Panc1 (cell line): ENCODE measurements at regions not wholly inside any gene's neighbourhood (a gene's known extent, or its start where the extent isn't known, plus 50 kb on each side); places are given as distances from the start of the nearest gene placed in this dataset.
"Not testable (repeated sequence)": the region's sequence is repeated elsewhere in the genome, so short reads cannot be mapped to it uniquely, and the experiment has no call there.

Source experiments
- ATAC-seq: fragments of 200-7000 bp; cut with Tn5 transposase; 2 replicates; pipeline ENCODE4 v1.9.1; 2020; ENCODE audit warnings: mild to moderate bottlenecking, moderate library complexity
- BruUV-seq: library from RNA; stranded (reverse); fragments of 400-500 nt; replicated peaks from 2 replicates; lab custom pipeline; 2021; lab: Mats Ljungman, UMichigan
- CTCF ChIA-PET: fragments of 300-600 bp; sonication (Branson Sonifier 250); formaldehyde crosslinking; loops from one replicate; lab custom pipeline; 2022; ENCODE audit warnings: antibody characterized with exemption; lab: Charles Lee
- POLR2A ChIA-PET: fragments of 300-600 bp; sonication (Branson Sonifier 250); formaldehyde crosslinking; loops from one replicate; lab custom pipeline; 2022; ENCODE audit warnings: antibody characterized with exemption; lab: Charles Lee
- DNase-seq: peaks from one replicate; pipeline ENCODE4 v3.0.0-alpha.2; 2010; ENCODE audit warnings: low read depth, low spot score
- H3K27ac ChIP-seq: 2 replicates; pipeline ENCODE4 v1.5.1; 2011; ENCODE audit warnings: mild to moderate bottlenecking, low read length, inconsistent platforms
- H3K27me3 ChIP-seq: fragments of 200-500 bp; sonication (Bioruptor generic); 2 replicates; pipeline ENCODE4 v1.6.0; 2014; ENCODE audit warnings: low read length, inconsistent platforms; ENCODE audit not compliant: control insufficient read depth, insufficient read depth
- H3K36me3 ChIP-seq: fragments of 200-500 bp; sonication (Bioruptor generic); 2 replicates; pipeline ENCODE4 v1.5.1; 2014; ENCODE audit warnings: inconsistent platforms, mild to moderate bottlenecking, low read length, moderate library complexity; ENCODE audit not compliant: control insufficient read depth, insufficient read depth
- H3K4me1 ChIP-seq: 2 replicates; pipeline ENCODE4 v1.5.1; 2011; ENCODE audit warnings: inconsistent platforms, mild to moderate bottlenecking, low read length, moderate library complexity; ENCODE audit not compliant: control insufficient read depth, insufficient read depth
- H3K4me3 ChIP-seq, 2 experiments: 2 replicates each; pipeline ENCODE4 v1.5.1; 2011 to 2012; ENCODE audit warnings: low read depth in 2 of 2, low read length in 2 of 2, mild to moderate bottlenecking in 2 of 2, inconsistent platforms in 1 of 2, moderate library complexity in 1 of 2
- H3K9me3 ChIP-seq: fragments of 200-500 bp; sonication (Bioruptor generic); 2 replicates; pipeline ENCODE4 v1.5.1; 2014; ENCODE audit warnings: low read depth, mild to moderate bottlenecking, inconsistent platforms, low read length, moderate library complexity; ENCODE audit not compliant: control insufficient read depth, insufficient read depth
- in situ Hi-C: cut with HindIII; loops from 2 replicates; pipeline ENCODE4 v1.10.0; 2016; ENCODE audit warnings: low sequenced_read_pairs, low pct_unique_long_range_greater_than_20kb
- intact Hi-C: fragments of 100-400 bp; cut with micrococcal nuclease; formaldehyde crosslinking; loops from one replicate; pipeline ENCODE4 v1.10.0; 2022; ENCODE audit not compliant: unreplicated experiment

DNA sequence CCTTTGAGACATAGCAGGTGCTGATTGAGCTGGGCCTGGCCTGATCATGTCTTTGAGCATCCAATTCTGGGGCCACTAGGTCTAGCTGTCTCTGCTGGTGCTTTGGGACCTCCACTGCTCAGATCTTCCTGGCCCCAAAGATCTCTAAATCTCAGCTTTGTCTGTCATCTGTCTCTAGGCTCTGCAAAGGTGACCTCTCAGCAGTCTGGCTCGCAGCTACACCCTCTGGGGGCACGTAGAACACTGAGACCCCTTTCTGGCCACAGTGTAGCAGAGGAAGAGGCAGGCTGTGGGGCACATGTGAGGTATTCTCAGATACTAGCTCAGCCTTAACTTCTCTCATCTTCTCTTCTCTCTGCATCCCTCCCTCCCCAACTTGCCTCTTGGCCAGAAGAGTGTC lies 298.1 kb upstream of the PLGLB1 start:
- DNase-seq, BruUV-seq, H3K36me3 ChIP-seq, H3K9me3 ChIP-seq, H3K4me3 ChIP-seq, H3K27me3 ChIP-seq, CTCF ChIA-PET, ATAC-seq, H3K27ac ChIP-seq, intact Hi-C loops, in situ Hi-C loops, H3K4me1 ChIP-seq, POLR2A ChIA-PET: not testable (repeated sequence)

- in situ Hi-C loops, BruUV-seq, intact Hi-C loops, H3K27ac ChIP-seq, H3K4me1 ChIP-seq, H3K36me3 ChIP-seq, H3K9me3 ChIP-seq, POLR2A ChIA-PET, CTCF ChIA-PET, H3K27me3 ChIP-seq, H3K4me3 ChIP-seq, DNase-seq, ATAC-seq: not testable (repeated sequence)
Observed at GRCh38 chr2:87321201-87321600, 299.6 kb upstream of the PLGLB1 start.

GRCh38 chr2:87324335-87325041 lies 302.8 kb upstream of the PLGLB1 start:
- CTCF ChIA-PET, POLR2A ChIA-PET, intact Hi-C loops, H3K36me3 ChIP-seq, ATAC-seq, H3K4me1 ChIP-seq, H3K27ac ChIP-seq, in situ Hi-C loops, DNase-seq, BruUV-seq, H3K4me3 ChIP-seq, H3K27me3 ChIP-seq, H3K9me3 ChIP-seq: not testable (repeated sequence)

DNA sequence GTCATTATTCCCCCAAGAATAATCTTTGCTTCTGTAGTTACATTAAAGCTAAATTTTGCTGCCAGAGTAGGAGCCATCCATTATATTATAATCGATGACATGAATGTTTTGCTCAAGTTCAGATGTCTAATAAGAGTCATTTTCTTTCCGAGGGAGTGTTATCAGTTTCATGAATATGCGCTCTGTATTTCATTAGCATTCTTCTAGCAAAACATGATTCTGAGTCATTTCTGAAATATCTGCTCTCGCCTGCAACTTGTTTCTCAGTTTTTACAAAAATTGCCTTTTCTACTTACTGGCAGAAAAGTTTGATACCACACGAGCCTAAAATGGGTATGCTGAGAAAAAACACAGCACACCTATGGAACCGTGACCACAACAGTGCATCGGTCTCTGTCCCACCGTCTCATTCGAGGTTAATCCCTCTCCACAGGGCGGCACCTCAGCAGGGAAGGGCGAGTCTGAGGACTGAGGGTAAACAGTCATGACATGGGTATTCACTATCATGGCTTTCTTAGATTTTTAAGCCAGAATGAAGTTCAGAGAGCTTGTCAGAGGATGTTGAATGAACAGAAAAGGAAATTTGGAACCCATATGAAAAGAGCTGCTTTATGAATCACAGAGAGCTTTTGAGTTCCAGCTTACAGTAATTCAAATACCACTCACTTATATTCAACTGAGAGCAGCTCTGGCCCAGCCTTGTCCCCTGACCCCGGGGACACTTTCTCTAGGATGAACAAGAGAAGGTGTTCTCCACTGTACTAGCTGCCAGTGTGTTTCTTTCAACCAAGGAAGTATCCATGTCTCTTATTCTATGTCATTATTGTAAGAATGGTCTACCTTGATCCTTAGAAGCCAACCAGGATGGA lies 303.6 kb upstream of the PLGLB1 start:
- H3K4me1 ChIP-seq, ATAC-seq, in situ Hi-C loops, H3K9me3 ChIP-seq, H3K4me3 ChIP-seq, H3K36me3 ChIP-seq, DNase-seq, intact Hi-C loops, CTCF ChIA-PET, H3K27ac ChIP-seq, H3K27me3 ChIP-seq, BruUV-seq, POLR2A ChIA-PET: not testable (repeated sequence)

GRCh38 chr2:87325911-87326294 lies 304.3 kb upstream of the PLGLB1 start:
- H3K36me3 ChIP-seq, intact Hi-C loops, H3K4me3 ChIP-seq, H3K4me1 ChIP-seq, BruUV-seq, H3K27me3 ChIP-seq, in situ Hi-C loops, CTCF ChIA-PET, H3K27ac ChIP-seq, DNase-seq, H3K9me3 ChIP-seq, ATAC-seq, POLR2A ChIA-PET: not testable (repeated sequence)

DNA sequence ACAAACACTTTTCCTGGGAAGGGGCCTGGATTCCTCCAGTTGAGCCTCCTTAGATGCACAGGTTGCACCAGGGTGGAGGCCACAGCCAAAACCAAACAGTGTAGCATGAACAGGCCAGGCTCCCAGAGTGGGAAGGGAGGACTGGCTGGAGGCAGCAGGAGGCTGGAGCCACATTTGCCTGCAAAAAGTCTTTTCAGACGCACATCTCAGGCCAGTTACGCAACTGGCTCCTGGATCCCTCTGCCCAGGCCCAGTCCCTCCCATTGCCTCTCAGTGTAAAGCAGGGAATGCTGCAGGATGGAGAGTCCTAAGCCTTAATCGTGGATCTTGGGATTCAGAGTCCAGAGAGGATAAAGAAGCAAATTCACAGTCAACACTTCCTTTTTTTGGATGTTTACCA lies 305.1 kb upstream of the PLGLB1 start:
- CTCF ChIA-PET, H3K27ac ChIP-seq, BruUV-seq: not testable (repeated sequence)

DNA sequence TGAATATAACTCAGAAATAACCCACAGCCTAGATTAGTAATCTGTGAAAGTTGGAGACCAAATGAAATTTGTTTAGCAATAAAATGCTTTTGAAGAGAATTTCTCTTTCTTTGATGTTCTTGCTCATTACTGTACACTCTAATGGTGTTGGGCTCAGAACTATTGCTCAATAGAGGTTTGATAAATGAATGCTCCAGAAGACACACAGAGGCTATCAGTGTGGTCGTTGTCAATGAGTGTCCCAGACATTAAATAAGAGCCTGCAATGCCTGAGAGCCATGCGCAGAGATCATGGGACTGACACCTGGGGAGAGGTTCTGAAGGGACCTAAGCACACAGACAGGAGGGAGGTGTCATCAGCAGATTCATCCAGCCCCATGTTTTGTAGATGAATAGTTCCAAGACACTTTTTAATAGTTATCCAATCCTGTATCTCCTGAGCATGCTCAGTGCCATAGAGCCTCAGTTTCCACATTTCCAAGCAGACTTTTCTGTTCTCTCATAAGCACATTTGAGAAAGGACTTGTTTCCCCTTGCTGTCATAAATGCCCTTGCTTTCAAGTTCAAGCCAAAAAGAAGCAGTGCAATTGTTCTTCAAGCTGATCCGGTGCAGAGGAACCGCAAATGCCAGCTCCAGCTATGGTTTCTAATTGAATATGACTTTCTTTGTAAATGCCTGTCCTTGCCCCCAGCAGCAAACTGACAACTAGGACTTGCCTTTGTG lies 306.2 kb upstream of the PLGLB1 start:
- H3K27me3 ChIP-seq, H3K4me3 ChIP-seq, POLR2A ChIA-PET, H3K4me1 ChIP-seq, intact Hi-C loops, BruUV-seq, ATAC-seq, in situ Hi-C loops, H3K36me3 ChIP-seq, H3K27ac ChIP-seq, DNase-seq, H3K9me3 ChIP-seq, CTCF ChIA-PET: not testable (repeated sequence)

More for the DNA sequence above, 305.1 kb upstream of the PLGLB1 start:
- intact Hi-C loops, DNase-seq, H3K4me1 ChIP-seq, H3K36me3 ChIP-seq, POLR2A ChIA-PET, H3K27me3 ChIP-seq, ATAC-seq, in situ Hi-C loops, H3K4me3 ChIP-seq, H3K9me3 ChIP-seq: not testable (repeated sequence)
